SH-SY5Y (cell line): ENCODE measurements at regions not wholly inside any gene's neighbourhood (a gene's known extent, or its start where the extent isn't known, plus 50 kb on each side); places are given as distances from the start of the nearest gene placed in this dataset.

ENCODE experiments used
- GATA2 ChIP-seq: IDR thresholded peaks from 2 replicates; pipeline ENCODE4 v1.6.1; 2011; ENCODE audit warnings: mild to moderate bottlenecking, low read depth, low read length
- GATA3 ChIP-seq: IDR thresholded peaks from 2 replicates; pipeline ENCODE4 v1.6.1; 2011; ENCODE audit warnings: low read depth, mild to moderate bottlenecking, low read length, moderate library complexity

- TF ChIP-seq GATA3 (no peak), GATA2 (no peak)
Observed at GRCh38 chr4:147037069-147037468, 91.4 kb upstream of the TTC29 start.
